H9 (cell line): ENCODE measurements at regions not wholly inside any gene's neighbourhood (a gene's known extent, or its start where the extent isn't known, plus 50 kb on each side); places are given as distances from the start of the nearest gene placed in this dataset.

ENCODE experiments used
- DNase-seq: peaks from one replicate; pipeline ENCODE4 v3.0.0-alpha.2; 2017
- H2AFZ ChIP-seq: one replicate; pipeline ENCODE4 v1.6.1; 2013; ENCODE audit warnings: mild to moderate bottlenecking, low read length, control low read depth, moderate library complexity
- H2AK5ac ChIP-seq: 2 replicates; pipeline ENCODE4 v1.6.1; 2013; ENCODE audit warnings: low read length, control low read depth, mixed read lengths; ENCODE audit not compliant: insufficient read length
- H2BK120ac ChIP-seq: one replicate; pipeline ENCODE4 v1.6.1; 2013; ENCODE audit warnings: low read depth, mild to moderate bottlenecking, low read length, control low read depth, inconsistent platforms; ENCODE audit not compliant: poor library complexity, severe bottlenecking
- H2BK12ac ChIP-seq: 2 replicates; pipeline ENCODE4 v1.6.1; 2013; ENCODE audit warnings: low read length, control low read depth, mixed read lengths, low read depth; ENCODE audit not compliant: insufficient read length
- H2BK15ac ChIP-seq: 2 replicates; pipeline ENCODE4 v1.6.1; 2013; ENCODE audit warnings: low read depth, low read length, control low read depth
- H2BK20ac ChIP-seq: one replicate; pipeline ENCODE4 v1.6.1; 2013; ENCODE audit warnings: low read depth, mild to moderate bottlenecking, low read length, control low read depth, inconsistent platforms; ENCODE audit not compliant: poor library complexity, severe bottlenecking
- H2BK5ac ChIP-seq: 2 replicates; pipeline ENCODE4 v1.6.1; 2013; ENCODE audit warnings: low read length, control low read depth, mixed read lengths; ENCODE audit not compliant: insufficient read length
- H3K14ac ChIP-seq: 2 replicates; pipeline ENCODE4 v1.6.1; 2013; ENCODE audit warnings: low read length, control low read depth; ENCODE audit not compliant: insufficient read depth
- H3K18ac ChIP-seq: 2 replicates; pipeline ENCODE4 v1.6.1; 2013; ENCODE audit warnings: low read depth, mild to moderate bottlenecking, mixed read lengths, low read length, control low read depth; ENCODE audit not compliant: insufficient read length
- H3K23ac ChIP-seq: 2 replicates; pipeline ENCODE4 v1.6.1; 2013; ENCODE audit warnings: low read length, control low read depth, mixed read lengths, low read depth; ENCODE audit not compliant: insufficient read length
- H3K23me2 ChIP-seq: 2 replicates; pipeline ENCODE4 v1.6.1; 2013; ENCODE audit warnings: low read depth, mild to moderate bottlenecking, mixed read lengths, low read length, control low read depth; ENCODE audit not compliant: insufficient read length, poor library complexity, severe bottlenecking
- H3K27ac ChIP-seq: 2 replicates; pipeline ENCODE4 v1.5.1; 2013; ENCODE audit warnings: low read length, control low read depth, mixed read lengths, low read depth; ENCODE audit not compliant: insufficient read length
- H3K27me3 ChIP-seq: 2 replicates; pipeline ENCODE4 v1.6.1; 2013; ENCODE audit warnings: low read length, control low read depth, inconsistent platforms; ENCODE audit not compliant: insufficient read depth
- H3K4ac ChIP-seq: 2 replicates; pipeline ENCODE4 v1.6.1; 2013; ENCODE audit warnings: low read depth, mild to moderate bottlenecking, control low read depth, inconsistent platforms, low read length, moderate library complexity
- H3K4me1 ChIP-seq: 2 replicates; pipeline ENCODE4 v1.6.1; 2013; ENCODE audit warnings: low read length, control low read depth, inconsistent platforms; ENCODE audit not compliant: insufficient read depth
- H3K4me2 ChIP-seq: 2 replicates; pipeline ENCODE4 v1.6.1; 2013; ENCODE audit warnings: low read length, control low read depth, mixed read lengths; ENCODE audit not compliant: insufficient read length, insufficient read depth
- H3K56ac ChIP-seq: 2 replicates; pipeline ENCODE4 v1.6.1; 2013; ENCODE audit warnings: low read depth, mild to moderate bottlenecking, mixed read lengths, low read length, control low read depth; ENCODE audit not compliant: insufficient read length
- H3K79me1 ChIP-seq: 2 replicates; pipeline ENCODE4 v1.6.1; 2013; ENCODE audit warnings: low read depth, mild to moderate bottlenecking, moderate library complexity, low read length, control low read depth, inconsistent platforms; ENCODE audit not compliant: insufficient read depth, poor library complexity, severe bottlenecking
- H3K79me2 ChIP-seq: 2 replicates; pipeline ENCODE4 v1.6.1; 2013; ENCODE audit warnings: low read length, control low read depth, inconsistent platforms; ENCODE audit not compliant: insufficient read depth
- H3K9ac ChIP-seq: 2 replicates; pipeline ENCODE4 v1.6.1; 2013; ENCODE audit warnings: low read length, control low read depth, mixed read lengths; ENCODE audit not compliant: insufficient read length; ENCODE audit errors: extremely low read depth
- H3K9me3 ChIP-seq: one replicate; pipeline ENCODE4 v1.6.1; 2013; ENCODE audit warnings: low read depth, low read length, inconsistent platforms; ENCODE audit not compliant: control insufficient read depth
- H3T11ph ChIP-seq: one replicate; pipeline ENCODE4 v1.6.1; 2013; ENCODE audit warnings: mild to moderate bottlenecking, low read length, control low read depth, inconsistent platforms
- H4K20me1 ChIP-seq: one replicate; pipeline ENCODE4 v1.6.1; 2013; ENCODE audit not compliant: control insufficient read depth, insufficient read length, insufficient read depth
- H4K5ac ChIP-seq: 2 replicates; pipeline ENCODE4 v1.6.1; 2013; ENCODE audit warnings: low read depth, mild to moderate bottlenecking, mixed read lengths, low read length, control low read depth; ENCODE audit not compliant: insufficient read length
- H4K8ac ChIP-seq: replicated peaks from 2 replicates; pipeline ENCODE4 v1.6.1; 2013; ENCODE audit warnings: low read length, control low read depth, mixed read lengths, low read depth; ENCODE audit not compliant: insufficient read length
- H4K91ac ChIP-seq: 2 replicates; pipeline ENCODE4 v1.6.1; 2013; ENCODE audit warnings: low read depth, mild to moderate bottlenecking, moderate library complexity, mixed read lengths, low read length, control low read depth; ENCODE audit not compliant: insufficient read length
- H3K27ac Mint-ChIP-seq, 3 experiments: 2 replicates in 2 of 3; 3 replicates in 1 of 3; pipeline ENCODE4 v1.8.0; 2020 to 2021; ENCODE audit warnings: mixed read lengths in 3 of 3, mild to moderate bottlenecking in 1 of 3, moderate library complexity in 1 of 3
- H3K27me3 Mint-ChIP-seq: 2 replicates; pipeline ENCODE4 v1.8.0; 2021; ENCODE audit warnings: low read depth, mild to moderate bottlenecking, moderate library complexity, mixed read lengths
- H3K36me3 Mint-ChIP-seq, 3 experiments: 2 replicates in 2 of 3; 3 replicates in 1 of 3; pipeline ENCODE4 v1.8.0; 2020 to 2021; ENCODE audit warnings: low read depth in 3 of 3, mixed read lengths in 3 of 3; ENCODE audit not compliant: insufficient read depth in 1 of 3
- H3K4me1 Mint-ChIP-seq, 2 experiments: 2 replicates each; pipeline ENCODE4 v1.8.0; 2020; ENCODE audit warnings: mixed read lengths in 2 of 2
- H3K4me3 Mint-ChIP-seq, 2 experiments: 2 replicates in 1 of 2; 3 replicates in 1 of 2; pipeline ENCODE4 v1.8.0; 2020 to 2021; ENCODE audit warnings: mild to moderate bottlenecking in 2 of 2, mixed read lengths in 2 of 2, moderate library complexity in 1 of 2
- H3K9me3 Mint-ChIP-seq, 2 experiments: 2 replicates in 1 of 2; 3 replicates in 1 of 2; pipeline ENCODE4 v1.8.0; 2020; ENCODE audit warnings: mild to moderate bottlenecking in 2 of 2, mixed read lengths in 2 of 2, moderate library complexity in 1 of 2
- CTCF ChIP-seq: fragments of 200-600 bp; sonication (generic); conservative IDR thresholded peaks from 3 replicates; pipeline ENCODE4 v1.8.0; 2021; ENCODE audit warnings: antibody characterized with exemption, mild to moderate bottlenecking
- WGBS: extraction: QIAGEN DNeasy Blood & Tissue Kit; methylation state at CpG from one replicate; pipeline ENCODE4 v1.1.7; 2013; ENCODE audit warnings: missing lambda C conversion rate, low lambda C conversion rate, mixed read lengths; ENCODE audit not compliant: insufficient read length; ENCODE audit errors: extremely low coverage; 5-methylcytosine and 5-hydroxymethylcytosine counted together

GRCh38 chr3:182050932-182051331 is 339.2 kb downstream of the SOX2 start:
- H2BK5ac ChIP-seq, result no peak overlapping the region

More at GRCh38 chr3:182050932-182051331, 339.2 kb downstream of the SOX2 start:
- H3K79me1 ChIP-seq, result no peaks in the 10 kb centered on the region
- H3T11ph ChIP-seq, result no peak overlapping the region
- no peaks in the 10 kb centered on the region for H3K9me3 Mint-ChIP-seq
- no peak overlapping the region for H3K4me2 ChIP-seq
- TF ChIP-seq CTCF, result no peak
- no peak overlapping the region for H2BK20ac ChIP-seq
- no peaks in the 10 kb centered on the region for H3K79me2 ChIP-seq
- no peak overlapping the region for H3K27ac Mint-ChIP-seq
- H3K56ac ChIP-seq, result no peak overlapping the region
- H3K4me1 Mint-ChIP-seq, result peaks cover 0 to 3% of the 10 kb centered on the region in 2 experiments; a peak in 2 of 4 replicates
- WGBS, result no CpG with 5 or more reads among the region's 3 CpGs
- H3K27me3 Mint-ChIP-seq, result no peaks in the 10 kb centered on the region
- H2BK12ac ChIP-seq, result no peak overlapping the region
- H2BK120ac ChIP-seq, result no peak overlapping the region
- no peak overlapping the region for H2AFZ ChIP-seq
- H4K8ac ChIP-seq, result no peak overlapping the region
- no peak overlapping the region for H3K9ac ChIP-seq
- H4K5ac ChIP-seq, result no peak overlapping the region
- no peak overlapping the region for H2BK15ac ChIP-seq
- DNase-seq, result no peak
- no peak overlapping the region for H3K27ac ChIP-seq
- H4K91ac ChIP-seq, result no peak overlapping the region
- H3K27me3 ChIP-seq, result no peaks in the 10 kb centered on the region
- H3K9me3 ChIP-seq, result no peaks in the 10 kb centered on the region
- no peak overlapping the region for H3K23ac ChIP-seq
- no peaks in the 10 kb centered on the region for H3K4me1 ChIP-seq
- no peak overlapping the region for H2AK5ac ChIP-seq
- no peaks in the 10 kb centered on the region for H3K23me2 ChIP-seq
- no peak overlapping the region for H3K4me3 Mint-ChIP-seq
- H3K4ac ChIP-seq, result no peak overlapping the region
- no peaks in the 10 kb centered on the region for H3K36me3 Mint-ChIP-seq
- H3K14ac ChIP-seq, result no peak overlapping the region
- H4K20me1 ChIP-seq, result no peaks in the 10 kb centered on the region
- no peak overlapping the region for H3K18ac ChIP-seq
